ENCODE measurements at regions not wholly inside any gene's neighbourhood (a gene's known extent, or its start where the extent isn't known, plus 50 kb on each side); places are given as distances from the start of the nearest gene placed in this dataset.

- TF ChIP-seq CTCF (IDR thresholded peaks at IDR 0.05): no peak
- TF ChIP-seq POLR2A (IDR thresholded peaks at IDR 0.05): no peak
- TF ChIP-seq POLR2AphosphoS5 (IDR thresholded peaks at IDR 0.05): no peak
Measured at GRCh38 chr2:201969241-201969937, 64.3 kb upstream of the FZD7 start.
